ENCODE measurements at regions not wholly inside any gene's neighbourhood (a gene's known extent, or its start where the extent isn't known, plus 50 kb on each side); places are given as distances from the start of the nearest gene placed in this dataset.
"Not testable (repeated sequence)": the region's sequence is repeated elsewhere in the genome, so short reads cannot be mapped to it uniquely, and the experiment has no call there.

DNA sequence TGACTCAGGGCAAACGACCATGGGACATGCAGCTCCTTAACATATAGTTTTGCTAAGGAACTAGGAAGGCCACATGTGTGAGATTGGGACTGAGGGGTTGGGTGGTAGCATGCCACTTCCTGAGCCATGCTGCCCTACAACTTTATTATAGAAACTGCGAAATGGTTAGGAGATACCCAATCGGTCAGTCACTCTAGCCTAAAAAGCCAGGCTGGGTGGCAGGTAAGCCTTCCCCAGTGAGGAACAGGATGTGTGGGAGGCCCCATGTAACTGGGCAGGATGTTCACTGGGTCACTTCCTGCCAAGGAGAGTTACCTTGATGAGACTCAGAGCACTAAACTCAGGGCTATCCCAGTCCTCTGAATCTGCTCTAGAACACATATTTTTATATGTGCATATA is 123.5 kb downstream of the MAP3K7 start:
- no peak for DNase-seq

DNA sequence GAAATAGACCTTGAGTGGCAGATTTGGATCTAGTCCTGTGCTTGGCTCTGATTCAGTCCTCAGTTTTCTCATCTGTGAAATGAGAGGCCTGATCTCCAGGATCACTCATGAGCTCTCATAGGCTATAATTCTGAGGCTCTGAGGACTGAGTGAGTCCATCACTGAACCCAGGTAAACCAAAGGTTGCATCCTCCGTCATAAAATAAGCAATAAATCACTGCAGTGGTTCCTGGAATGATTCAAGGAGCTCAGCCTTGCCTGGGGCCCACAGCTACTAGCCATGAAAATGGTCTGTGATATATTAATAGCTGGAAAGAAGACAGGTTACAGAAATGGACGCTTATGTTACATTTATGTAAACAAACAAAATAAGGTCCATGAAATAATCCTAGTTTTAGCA is 124.8 kb downstream of the MAP3K7 start:
- no peak for DNase-seq

DNA sequence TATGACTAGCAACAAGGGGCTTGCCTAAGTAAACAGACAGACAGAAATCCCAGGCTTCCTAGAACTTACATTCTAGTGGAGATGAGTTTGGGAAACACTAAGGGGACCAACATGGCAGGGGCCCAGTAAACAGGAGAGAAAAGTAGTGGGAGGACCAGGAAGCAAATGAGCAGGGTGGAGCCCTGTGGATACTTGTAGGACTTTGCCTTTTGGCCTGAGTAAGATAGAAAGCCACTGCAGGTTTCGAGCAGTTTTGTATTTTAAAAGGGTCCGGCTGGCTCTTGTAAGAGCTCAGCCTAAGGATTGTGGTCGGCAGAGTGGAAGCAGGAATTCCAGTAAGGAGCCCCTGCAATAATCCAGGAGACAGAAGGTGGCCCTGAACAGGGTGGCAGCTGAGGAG is 125.5 kb downstream of the MAP3K7 start:
- DNase-seq: no peak

DNA sequence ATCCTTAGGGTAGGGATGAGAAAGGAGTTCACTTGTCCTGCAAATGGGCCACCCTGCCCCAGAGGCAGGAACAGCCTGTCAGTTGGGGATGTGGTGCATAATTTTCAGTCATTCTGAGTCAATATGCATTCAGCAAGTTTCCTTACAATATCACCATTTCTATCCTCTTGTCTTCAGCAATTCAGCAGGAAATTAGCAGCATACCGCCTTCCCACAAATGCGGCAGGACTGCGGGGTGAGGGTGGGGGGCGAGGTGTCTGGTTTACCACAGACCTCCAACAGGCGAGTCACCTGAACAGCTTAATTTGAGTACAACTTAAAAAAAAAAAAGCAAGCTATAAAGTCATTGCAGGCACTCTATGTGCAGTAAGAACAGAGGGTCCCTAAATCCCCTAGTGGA is 126.8 kb downstream of the MAP3K7 start:
- no peak for DNase-seq

DNA sequence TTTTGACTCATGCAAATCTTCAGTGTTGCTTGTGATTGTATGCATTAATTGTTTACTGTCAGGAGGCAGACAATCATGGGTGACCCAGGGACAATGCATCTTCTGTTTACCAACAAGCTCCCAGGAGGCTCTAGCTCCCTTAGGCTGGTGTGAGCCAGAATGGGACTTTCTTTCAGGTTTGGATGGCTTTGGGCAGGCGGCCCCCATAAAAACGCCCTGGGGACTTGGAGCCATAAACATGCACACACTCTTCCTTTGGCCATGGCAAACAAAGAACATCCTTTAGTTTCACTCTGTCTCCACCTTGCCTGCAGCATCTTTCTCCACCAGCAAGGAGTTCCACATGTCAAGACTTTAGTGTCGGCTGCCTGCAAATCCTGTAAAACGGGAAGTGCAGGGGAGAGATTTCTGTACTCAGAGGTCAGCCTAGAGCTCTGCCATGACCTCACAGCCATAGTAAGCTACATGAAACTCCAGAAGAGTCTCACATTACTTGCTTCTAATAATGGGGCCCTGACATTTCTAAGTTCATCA is 127.6 kb downstream of the MAP3K7 start:
- DNase-seq: no peak

DNA sequence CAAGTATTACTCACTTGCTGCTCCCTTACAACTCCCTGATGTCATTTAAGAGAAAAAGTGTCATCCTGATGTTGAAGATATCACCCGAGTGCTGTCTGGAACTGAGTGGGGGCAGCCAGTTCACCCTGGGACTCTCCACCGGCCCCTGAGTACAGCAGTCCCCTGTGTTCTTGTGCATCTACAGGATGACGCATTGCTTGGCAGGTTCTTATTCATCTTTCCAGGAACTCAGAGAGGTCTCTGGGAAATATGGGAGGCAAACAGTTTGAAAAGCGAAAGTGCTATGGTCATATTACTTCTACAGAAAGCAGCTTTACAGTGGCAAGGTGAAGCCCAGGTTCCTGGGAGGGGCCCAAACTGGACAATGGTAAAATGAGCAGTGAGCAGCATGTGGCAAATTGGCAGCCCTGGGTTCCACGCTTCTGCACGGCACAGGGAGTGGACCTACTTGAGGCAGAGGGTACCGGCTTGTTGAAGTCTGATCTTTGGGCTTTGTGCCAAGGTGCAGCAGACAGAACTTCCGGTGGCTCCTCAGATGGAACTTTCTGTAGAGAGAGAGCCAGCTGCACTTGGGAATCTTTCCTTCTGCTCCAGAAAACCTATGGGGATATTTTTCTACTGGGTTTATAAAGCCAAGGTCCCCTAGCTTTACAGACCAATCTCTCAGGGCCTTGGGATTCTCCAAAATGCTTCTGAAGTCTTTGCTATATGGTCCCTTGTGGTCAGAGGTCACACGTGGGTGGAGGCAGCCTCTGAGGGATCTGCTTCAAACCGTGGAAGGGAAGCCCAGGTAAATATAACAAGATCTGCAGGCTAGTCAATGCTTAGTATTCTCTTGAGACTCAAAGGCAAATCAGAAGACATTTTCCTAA is 128.3 kb downstream of the MAP3K7 start:
- DNase-seq: no peak

DNA sequence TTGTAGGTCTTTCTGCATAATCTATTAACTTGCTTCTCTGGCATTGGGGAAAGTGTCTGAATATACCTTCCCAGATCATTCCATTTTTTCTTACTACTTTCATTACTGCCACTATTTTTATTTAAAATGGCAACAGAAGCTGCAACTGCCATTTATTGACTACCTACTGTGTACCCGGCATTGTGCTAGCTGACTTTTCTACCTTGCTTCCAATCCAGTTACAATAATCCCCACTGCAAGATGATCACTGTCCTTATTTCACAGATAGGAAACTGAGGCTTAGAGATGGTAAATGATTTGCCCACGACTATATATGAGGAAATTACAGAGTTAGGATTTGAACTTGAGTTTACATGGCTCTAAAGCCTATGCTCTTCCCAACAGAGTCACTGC is 129.0 kb downstream of the MAP3K7 start:
- no peak for DNase-seq

DNA sequence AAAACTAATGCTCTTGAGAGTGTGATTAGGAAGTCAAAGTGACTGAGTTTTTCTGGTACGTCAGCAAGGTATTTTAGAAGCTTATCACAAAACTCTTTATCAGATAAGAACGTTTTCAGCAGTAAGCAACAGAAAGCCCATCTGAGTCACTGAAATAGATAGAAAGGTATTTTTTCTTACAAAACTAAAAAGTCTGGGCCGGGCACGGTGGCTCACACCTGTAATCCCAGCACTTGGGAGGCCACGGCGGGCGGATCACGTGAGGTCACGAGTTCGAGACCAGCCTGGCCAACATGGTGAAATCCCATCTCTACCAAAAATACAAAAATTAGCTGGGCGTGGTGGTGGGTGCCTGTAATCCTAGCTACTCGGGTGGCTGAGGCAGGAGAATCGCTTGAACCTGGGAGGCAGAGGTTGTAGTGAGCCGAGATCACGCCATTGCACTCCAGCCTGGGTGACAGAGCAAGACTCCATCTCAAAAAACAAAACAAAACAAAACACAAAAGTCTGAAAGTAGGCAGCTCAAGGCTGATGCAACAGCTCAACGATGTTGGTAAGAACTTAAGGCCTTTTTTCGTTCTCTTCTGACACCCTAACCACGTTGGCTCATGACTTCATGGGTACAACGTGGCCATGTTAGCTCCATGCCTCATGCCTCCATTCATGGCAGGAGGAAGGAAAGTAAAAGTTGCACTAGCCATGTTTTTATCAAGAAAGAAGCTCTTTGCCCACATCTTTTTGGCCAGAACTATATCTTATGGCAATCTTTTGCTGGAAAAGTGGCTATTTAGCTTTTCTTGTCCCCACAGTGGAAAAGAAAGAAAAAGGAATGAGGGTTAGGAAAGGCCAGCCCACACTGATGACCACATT is 129.6 kb downstream of the MAP3K7 start:
- not testable (repeated sequence) for DNase-seq

DNA sequence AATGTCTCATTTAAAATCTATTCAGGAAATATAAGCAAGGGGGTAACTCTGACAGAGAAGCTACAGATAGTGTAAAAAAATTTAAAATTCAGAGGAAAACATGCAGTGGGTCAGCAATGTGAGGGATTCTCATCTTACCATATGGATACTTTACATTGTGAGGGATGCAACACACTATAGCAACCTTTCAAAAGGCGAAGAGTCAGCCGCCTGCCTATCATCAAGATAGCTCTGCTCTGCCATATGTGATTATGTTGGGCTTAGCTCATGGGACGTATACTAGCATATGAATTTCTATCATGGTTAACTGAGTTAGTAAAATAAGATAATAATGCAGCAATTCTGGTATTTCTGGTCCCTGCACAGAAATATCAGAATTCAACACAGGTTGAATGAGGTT is 130.9 kb downstream of the MAP3K7 start:
- no peak for DNase-seq

DNA sequence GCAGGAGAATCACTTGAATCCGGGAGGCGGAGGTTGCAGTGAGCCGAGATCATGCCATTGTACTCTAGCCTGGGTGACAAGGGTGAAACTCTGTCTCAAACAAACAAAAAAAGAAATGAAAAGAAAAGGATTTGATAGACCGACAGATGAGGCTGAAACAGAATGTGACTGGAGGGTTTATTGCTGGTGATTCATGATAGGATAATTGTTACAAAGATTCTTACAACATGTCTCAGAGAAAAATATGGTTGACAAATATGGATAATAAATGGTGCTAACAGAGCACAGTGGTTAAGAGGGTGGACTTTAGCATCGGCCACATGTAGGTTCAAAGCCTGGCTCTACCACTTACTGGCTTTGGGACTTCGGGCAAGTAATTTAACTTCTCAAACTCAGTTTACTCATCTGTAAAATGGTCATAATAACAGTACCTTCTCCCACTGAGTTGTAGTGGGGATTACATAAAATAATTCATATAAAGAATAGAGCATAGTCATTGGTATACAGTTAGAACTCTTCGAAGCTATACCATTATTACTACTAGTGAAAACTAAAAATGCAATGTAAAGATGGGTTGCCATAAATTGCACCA is 131.9 kb downstream of the MAP3K7 start:
- no peak for DNase-seq

DNA sequence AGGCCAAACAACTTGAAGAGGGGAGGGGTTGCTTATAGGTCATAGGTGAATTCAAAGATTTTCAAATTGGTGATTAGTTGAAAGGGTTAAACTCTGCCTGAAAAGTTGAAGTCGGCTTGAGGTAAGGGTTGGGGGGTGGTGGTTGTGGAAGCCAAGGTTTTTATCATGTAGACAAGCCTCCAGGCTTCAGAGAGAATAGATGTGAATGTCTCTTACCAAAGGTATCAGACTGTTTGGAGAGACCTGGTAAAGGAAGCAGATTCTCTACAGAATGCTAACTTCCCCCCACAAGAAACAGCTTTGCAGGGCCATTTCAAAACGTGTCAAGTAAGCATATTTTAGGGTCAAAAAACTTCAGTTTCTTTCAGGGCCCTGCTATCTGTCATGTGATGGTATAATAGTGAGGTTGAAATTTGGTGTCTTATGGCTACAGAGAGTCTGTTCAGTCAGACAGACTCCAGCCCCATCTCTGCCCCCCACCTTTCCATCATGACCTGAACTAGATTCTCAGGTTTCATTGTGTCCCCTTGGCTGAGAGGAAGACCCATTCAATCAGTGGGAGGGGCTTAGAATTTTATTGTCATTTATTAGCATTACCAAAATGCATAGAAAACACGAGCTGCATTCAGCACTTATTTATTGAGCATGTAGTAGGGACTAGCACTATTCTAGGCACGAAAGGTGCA is 136.5 kb downstream of the MAP3K7 start:
- no peak for DNase-seq

DNA sequence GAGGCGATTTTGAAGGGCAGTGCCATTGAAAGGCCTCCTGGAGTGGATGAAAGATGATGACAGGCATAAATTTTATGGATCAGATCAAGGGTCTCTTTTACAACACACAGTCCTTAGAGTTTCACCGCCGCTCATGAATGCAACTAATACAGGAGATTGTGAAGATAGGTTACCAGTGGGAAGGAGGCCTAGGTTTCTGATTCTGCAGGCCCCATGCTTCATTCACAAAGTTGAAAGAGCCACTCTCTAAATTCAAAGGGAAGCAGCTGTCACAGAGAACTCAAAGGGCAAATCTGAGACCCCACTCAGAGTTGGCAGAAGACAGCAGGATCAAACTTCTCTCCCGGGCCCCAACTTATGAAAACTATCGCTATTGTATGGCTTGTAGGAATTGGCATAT is 137.6 kb downstream of the MAP3K7 start:
- no peak for DNase-seq

DNA sequence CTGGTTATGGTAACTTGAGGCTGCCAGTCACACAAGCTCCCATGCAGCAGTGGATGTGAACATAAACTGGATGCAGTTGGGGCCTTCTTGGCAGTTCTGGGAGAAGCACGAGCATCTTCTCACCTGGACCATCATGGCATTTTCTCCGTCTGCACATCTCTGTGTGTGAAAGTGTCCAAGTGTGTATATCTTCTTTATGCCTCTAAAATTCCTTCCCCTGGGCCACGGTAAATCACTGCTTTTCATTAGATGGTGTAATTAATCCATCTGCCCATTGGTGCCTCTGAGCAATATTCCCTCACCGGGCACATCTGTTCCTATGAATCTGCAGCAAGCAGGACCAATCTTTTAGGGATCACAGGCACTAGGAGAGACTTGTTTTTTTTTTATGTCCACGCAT is 138.0 kb downstream of the MAP3K7 start:
- DNase-seq: no peak

DNA sequence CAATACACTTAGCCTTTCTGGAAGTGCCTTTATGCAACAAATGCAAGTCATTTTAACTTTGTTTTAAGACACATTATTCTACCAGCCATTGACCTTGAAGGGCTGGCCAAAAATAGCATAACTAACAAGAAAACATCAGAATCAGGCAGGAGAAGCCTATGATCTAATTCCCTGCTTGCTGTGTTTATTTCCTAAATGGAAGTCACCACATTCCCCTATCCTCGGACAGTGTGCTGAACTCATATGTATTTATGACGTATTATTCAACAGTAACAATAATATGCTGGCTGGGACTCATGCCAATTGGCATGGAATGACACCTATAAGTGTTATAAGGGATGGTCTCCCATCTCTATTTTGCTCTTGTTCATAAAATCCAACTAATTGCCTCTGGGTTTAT is 140.7 kb downstream of the MAP3K7 start:
- no peak for DNase-seq

DNA sequence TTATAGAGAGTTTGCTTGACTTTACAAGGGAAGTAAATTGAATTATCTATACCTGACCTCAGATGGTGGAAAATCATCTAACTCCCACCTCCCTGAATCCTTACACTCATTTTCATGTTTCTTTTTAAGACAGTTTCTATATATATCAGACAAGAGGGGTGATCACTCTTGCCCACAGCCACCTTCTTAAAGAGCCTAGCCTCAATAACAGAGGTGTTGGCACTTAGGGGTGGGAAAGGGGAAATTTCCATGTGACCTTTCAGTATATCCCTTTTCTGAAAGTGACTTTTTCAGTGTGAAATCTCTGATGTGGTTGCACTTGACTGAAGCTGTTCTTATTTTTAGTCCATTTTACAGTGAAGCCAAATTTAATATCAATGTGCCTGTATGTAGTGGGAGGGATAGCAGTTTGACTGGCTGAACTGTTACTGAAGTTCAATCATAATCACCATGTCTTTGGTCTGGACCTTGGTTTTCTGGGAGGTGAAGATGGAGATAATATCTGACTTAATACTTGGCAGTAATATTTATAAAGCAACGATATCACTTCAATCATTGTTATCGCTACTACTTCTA is 141.3 kb downstream of the MAP3K7 start:
- no peak for DNase-seq

DNA sequence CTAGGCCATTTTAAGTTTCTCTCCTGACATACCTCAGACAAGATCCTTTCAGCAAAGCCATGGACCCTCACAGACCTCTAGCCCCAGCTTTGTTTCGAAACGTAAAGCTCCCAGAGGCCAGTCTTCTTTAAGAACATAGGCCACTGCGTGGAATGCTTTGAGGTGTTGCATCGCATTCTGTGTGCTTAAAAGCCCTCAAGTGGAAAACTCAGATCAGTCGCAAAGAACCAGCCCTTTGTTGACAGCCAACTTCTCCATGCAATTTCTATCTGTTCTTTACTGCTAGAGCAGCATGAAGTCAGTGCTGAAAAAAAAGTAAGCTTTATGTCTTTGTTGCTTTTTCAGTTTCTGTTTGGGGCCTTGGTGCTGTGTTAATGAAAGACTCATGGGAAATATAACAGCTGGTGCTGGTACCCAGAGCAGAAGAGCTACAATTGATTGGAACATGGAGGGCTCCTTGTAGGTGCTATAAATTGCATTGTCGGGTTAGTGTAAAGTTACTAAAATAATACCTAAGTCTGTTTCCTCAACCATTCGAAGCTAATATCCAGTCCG is 142.6 kb downstream of the MAP3K7 start:
- DNase-seq: no peak

DNA sequence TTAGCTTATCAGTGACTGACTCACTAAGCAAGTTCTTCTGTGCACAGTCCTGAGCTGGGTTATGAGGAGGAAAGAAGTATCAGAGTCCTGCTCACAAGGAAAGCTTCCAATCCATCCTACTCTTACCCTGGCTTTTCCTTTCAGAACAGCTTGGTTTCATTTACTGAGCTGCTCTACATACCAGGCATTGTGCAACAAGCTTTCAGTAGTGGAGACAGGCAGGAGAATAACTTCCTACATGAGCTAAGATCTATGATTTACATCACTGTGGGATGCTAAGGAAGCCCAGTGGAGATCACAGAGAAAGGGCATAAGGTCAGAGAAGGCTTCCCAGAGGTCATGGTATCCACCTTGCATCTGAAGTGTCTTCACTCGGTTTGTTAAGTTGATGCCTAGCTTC is 144.5 kb downstream of the MAP3K7 start:
- DNase-seq: no peak

DNA sequence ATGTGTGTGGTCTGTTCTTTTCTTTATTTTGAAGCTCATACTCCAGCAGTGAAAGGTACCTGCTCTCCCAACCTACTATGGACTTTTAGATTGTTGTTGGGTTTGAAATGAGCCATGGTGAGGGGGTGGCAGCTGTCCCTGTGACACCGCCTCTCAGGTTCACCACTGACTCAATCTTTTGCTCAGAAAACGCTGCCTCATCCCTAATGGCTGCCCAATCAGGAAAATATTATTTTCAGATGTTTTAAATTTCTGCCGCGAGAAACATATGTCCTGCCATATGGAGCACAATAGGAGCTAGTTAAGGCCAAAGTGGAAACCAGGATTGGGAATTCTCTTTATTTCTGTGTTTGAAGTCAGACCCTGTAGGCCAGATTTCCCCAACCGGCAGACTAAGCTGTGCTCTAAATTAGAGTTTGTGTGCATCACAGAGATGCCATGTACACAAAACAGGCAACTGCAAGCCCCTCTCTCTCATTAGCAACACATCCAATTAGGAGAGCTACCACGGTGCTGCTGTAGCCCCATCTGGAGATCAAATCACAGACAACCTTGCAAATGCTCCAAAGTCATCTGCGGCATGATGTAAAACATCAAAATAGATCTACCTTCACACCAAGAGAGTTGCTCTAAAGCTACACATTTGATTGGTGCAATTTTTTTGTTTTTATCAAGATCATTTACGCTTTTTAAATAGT is 144.1 kb upstream of the BACH2 start:
- no peak for DNase-seq

DNA sequence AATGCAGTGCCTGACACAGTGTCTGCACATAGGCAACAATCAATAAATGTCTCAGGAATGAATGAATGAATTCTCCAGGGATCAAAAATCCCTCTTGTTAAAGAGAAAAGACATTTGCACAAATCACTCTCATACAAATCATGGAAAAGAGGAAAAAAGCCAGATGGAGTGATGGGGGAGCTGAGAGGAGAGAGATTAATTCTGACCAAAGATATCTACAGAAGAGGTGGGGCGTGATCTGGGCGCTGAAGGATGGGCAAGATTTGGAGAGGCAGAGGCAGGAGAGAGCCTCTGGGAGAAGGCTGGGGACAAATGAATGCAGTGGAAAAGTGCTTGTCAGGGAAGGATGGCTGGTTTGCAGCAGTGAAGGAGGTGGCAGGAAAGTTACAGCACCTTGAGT is 142.9 kb upstream of the BACH2 start:
- no peak for DNase-seq

DNA sequence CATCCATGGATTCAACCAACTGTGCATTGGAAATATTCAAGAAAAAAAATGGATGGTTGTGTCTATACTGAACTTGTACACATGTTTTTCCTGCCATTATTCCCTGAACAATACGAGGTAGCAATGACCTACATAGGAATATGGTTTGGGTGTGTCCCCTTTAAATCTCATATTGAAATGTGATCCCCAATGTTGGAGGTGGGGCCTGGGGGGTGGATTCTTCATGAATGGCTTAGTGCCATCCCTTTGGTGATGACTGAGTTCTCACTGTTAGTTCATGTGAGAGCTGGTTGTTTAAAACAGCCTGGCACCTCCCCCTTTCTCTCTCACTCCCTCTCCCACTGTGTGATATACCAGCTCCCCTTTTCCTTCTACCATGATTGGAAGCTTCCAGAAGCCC is 139.8 kb upstream of the BACH2 start:
- no peak for DNase-seq

DNA sequence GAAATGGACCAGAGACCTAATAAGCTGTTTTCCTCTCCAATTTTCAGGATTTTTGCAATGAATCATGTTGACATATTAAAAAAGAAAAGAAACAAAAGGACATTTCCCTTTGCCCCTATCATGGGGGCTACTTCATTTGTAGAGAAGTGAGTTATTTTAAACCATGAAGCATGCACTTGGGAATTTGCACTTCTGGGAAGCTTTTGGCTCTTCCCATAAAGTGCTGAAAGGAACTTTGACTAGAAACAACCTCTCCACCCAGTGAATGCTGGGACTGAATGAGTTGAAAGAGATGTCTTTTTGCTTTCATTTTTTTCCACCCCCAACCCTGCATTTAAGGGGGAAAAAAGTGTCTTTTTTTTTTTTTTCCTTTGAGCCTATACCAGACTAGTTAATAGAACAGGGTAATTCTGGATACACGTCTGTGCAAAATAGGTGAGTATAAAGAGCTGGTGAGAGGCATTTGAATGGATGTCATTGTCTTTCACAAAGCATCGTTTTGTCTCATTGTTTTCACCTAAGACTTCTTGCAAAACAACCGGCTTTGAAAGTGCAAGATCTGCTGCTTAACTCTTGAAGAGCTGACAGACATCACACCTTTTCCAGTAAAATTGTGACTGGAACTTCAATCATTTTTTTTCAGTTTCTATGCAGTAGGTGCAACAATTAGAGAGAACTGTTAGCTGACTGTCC is 138.7 kb upstream of the BACH2 start:
- no peak for DNase-seq

Data from T1000 (cell line).